A549 (cell line): ENCODE measurements at regions not wholly inside any gene's neighbourhood (a gene's known extent, or its start where the extent isn't known, plus 50 kb on each side); places are given as distances from the start of the nearest gene placed in this dataset.

ENCODE experiments used
- ATAC-seq, 2 experiments: fragments of 200-7000 bp in 1 of 2; fragments of >200 bp in 1 of 2; cut with Nextera tagmentation in 1 of 2; cut with Tn5 transposase in 1 of 2; 3 replicates each; pipeline versions ENCODE4 v1.8.0 to v1.9.1; 2018 to 2020; ENCODE audit warnings: mild to moderate bottlenecking in 1 of 2, moderate library complexity in 1 of 2
- CTCF ChIA-PET: fragments of 300-600 bp; sonication (Branson Sonifier 250); formaldehyde crosslinking; extraction: SDS; loops from one replicate; lab custom pipeline; 2021; ENCODE audit warnings: antibody characterized with exemption, inconsistent platforms; lab: Yijun Ruan, JAX
- POLR2A ChIA-PET: fragments of 350-600 bp; formaldehyde crosslinking; extraction: SDS; loops from one replicate; lab custom pipeline; 2021; ENCODE audit warnings: antibody characterized with exemption, inconsistent platforms; lab: Yijun Ruan, JAX
- DNase-seq, 2 experiments: peaks; one replicate each; pipeline versions ENCODE4 v3.0.0 to v3.0.0-alpha.2; 2011 to 2016; ENCODE audit warnings: low read depth in 1 of 2, low spot score in 1 of 2
- FAIRE-seq: peaks from 2 replicates; lab custom pipeline; 2011; peaks lifted over from hg19 to GRCh38; lab: Jason Lieb, UNC
- H3K27ac ChIP-seq, 2 experiments: fragments of >200 bp; sonication (Bioruptor Twin); formaldehyde crosslinking; 3 replicates each; pipeline ENCODE4 v1.5.1; 2016 to 2017
- H3K4me1 ChIP-seq: fragments of >200 bp; sonication (Bioruptor Twin); formaldehyde crosslinking; 3 replicates; pipeline ENCODE4 v1.6.1; 2016
- H3K4me2 ChIP-seq: fragments of >200 bp; sonication (Bioruptor Twin); formaldehyde crosslinking; 3 replicates; pipeline ENCODE4 v1.6.1; 2016
- H3K4me3 ChIP-seq: fragments of >200 bp; sonication (Bioruptor Twin); formaldehyde crosslinking; 3 replicates; pipeline ENCODE4 v1.5.1; 2016
- H3K9me3 ChIP-seq: fragments of >200 bp; sonication (Bioruptor Twin); formaldehyde crosslinking; 3 replicates; pipeline ENCODE4 v1.6.1; 2016
- BHLHE40 ChIP-seq: IDR thresholded peaks from 2 replicates; pipeline ENCODE4 v1.6.1; 2012; ENCODE audit warnings: low read depth, low read length, inconsistent platforms
- CEBPB ChIP-seq, 2 experiments: fragments of >200 bp in 1 of 2; sonication (Bioruptor Twin) in 1 of 2; formaldehyde crosslinking in 1 of 2; IDR thresholded peaks; 2 replicates each; pipeline ENCODE4 v1.6.1; 2012 to 2016
- CTCF ChIP-seq: fragments of >200 bp; sonication (Bioruptor Twin); formaldehyde crosslinking; IDR thresholded peaks from 3 replicates; pipeline ENCODE4 v1.5.1; 2016
- E2F6 ChIP-seq: IDR thresholded peaks from 2 replicates; pipeline ENCODE4 v1.6.1; 2012; ENCODE audit warnings: low read depth, borderline replicate concordance
- ELK1 ChIP-seq: fragments of 150-350 bp; IDR thresholded peaks from 2 replicates; pipeline ENCODE4 v1.6.1; 2014; ENCODE audit warnings: low read depth, mild to moderate bottlenecking, low read length
- FOXS1 ChIP-seq: fragments of 250-450 bp; sonication (Bioruptor Pico); IDR thresholded peaks from 2 replicates; pipeline ENCODE4 v1.5.0; 2020; ENCODE audit warnings: mild to moderate bottlenecking, moderate library complexity
- HES2 ChIP-seq: fragments of >200 bp; sonication (Bioruptor Twin); formaldehyde crosslinking; IDR thresholded peaks from 2 replicates; pipeline ENCODE4 v1.6.1; 2016
- HMGXB4 ChIP-seq: fragments of 250-450 bp; sonication (Bioruptor Pico); IDR thresholded peaks from 2 replicates; pipeline ENCODE4 v1.5.0; 2021; ENCODE audit warnings: mild to moderate bottlenecking, moderate library complexity, borderline replicate concordance
- HOXA7 ChIP-seq: fragments of 250-450 bp; sonication (Bioruptor Pico); IDR thresholded peaks from 2 replicates; pipeline ENCODE4 v1.5.0; 2020; ENCODE audit warnings: mild to moderate bottlenecking, moderate library complexity
- HOXB13 ChIP-seq: fragments of 250-450 bp; sonication (Bioruptor Pico); IDR thresholded peaks from 2 replicates; pipeline ENCODE4 v1.5.0; 2020; ENCODE audit warnings: low read depth, mild to moderate bottlenecking, moderate library complexity
- HOXB5 ChIP-seq: fragments of 250-450 bp; sonication (Bioruptor Pico); IDR thresholded peaks from 2 replicates; pipeline ENCODE4 v1.5.0; 2020; ENCODE audit warnings: mild to moderate bottlenecking, moderate library complexity
- JUNB ChIP-seq: fragments of >200 bp; sonication (Bioruptor Twin); formaldehyde crosslinking; IDR thresholded peaks from 2 replicates; pipeline ENCODE4 v1.6.1; 2016
- KDM1A ChIP-seq: fragments of 200-600 bp; sonication (generic); IDR thresholded peaks from 2 replicates; pipeline ENCODE4 v1.6.1; 2016; ENCODE audit warnings: low read depth, mild to moderate bottlenecking
- KDM5A ChIP-seq: fragments of 200-600 bp; sonication (generic); IDR thresholded peaks from 2 replicates; pipeline ENCODE4 v1.6.1; 2016; ENCODE audit warnings: antibody characterized with exemption, mild to moderate bottlenecking
- MAZ ChIP-seq: fragments of 150-350 bp; IDR thresholded peaks from 2 replicates; pipeline ENCODE4 v1.6.1; 2014; ENCODE audit warnings: antibody characterized with exemption, low read depth, low read length, borderline replicate concordance
- MYC ChIP-seq: IDR thresholded peaks from 2 replicates; pipeline ENCODE4 v1.6.1; 2012; ENCODE audit warnings: mild to moderate bottlenecking, inconsistent platforms, low read length, improper control_type of control experiment, borderline replicate concordance
- NFE2L2 ChIP-seq: fragments of 150-350 bp; conservative IDR thresholded peaks from 2 replicates; pipeline ENCODE4 v1.6.1; 2014; ENCODE audit warnings: low read length
- NPAS2 ChIP-seq: fragments of 250-450 bp; sonication (Bioruptor Pico); IDR thresholded peaks from 2 replicates; pipeline ENCODE4 v1.8.0; 2022; ENCODE audit warnings: mild to moderate bottlenecking, moderate library complexity, borderline replicate concordance
- PBX3 ChIP-seq: IDR thresholded peaks from 2 replicates; pipeline ENCODE4 v1.6.1; 2012
- POLR2A ChIP-seq: IDR thresholded peaks from 2 replicates; pipeline ENCODE4 v1.6.1; 2012; ENCODE audit warnings: mild to moderate bottlenecking, low read length
- RARB ChIP-seq: fragments of 250-450 bp; sonication (Bioruptor Pico); IDR thresholded peaks from 2 replicates; pipeline ENCODE4 v1.8.0; 2021; ENCODE audit warnings: mild to moderate bottlenecking, moderate library complexity
- RCOR1 ChIP-seq: fragments of 150-350 bp; IDR thresholded peaks from 2 replicates; pipeline ENCODE4 v1.6.1; 2014; ENCODE audit warnings: antibody characterized with exemption, low read length, low read depth
- RFX5 ChIP-seq: fragments of 450-650 bp; IDR thresholded peaks from 2 replicates; pipeline ENCODE4 v1.7.1; 2014; ENCODE audit warnings: antibody characterized with exemption, mild to moderate bottlenecking, moderate library complexity
- RNF2 ChIP-seq: fragments of 200-600 bp; sonication (generic); IDR thresholded peaks from 2 replicates; pipeline ENCODE4 v1.6.1; 2016; ENCODE audit warnings: low read depth, mild to moderate bottlenecking, antibody characterized with exemption, moderate library complexity, borderline replicate concordance
- SREBF2 ChIP-seq: fragments of 450-650 bp; IDR thresholded peaks from 2 replicates; pipeline ENCODE4 v1.6.1; 2014; ENCODE audit warnings: mild to moderate bottlenecking, moderate library complexity
- TP53 ChIP-seq: fragments of 250-450 bp; sonication (Bioruptor Pico); IDR thresholded peaks from 2 replicates; pipeline ENCODE4 v1.5.0; 2021; ENCODE audit warnings: mild to moderate bottlenecking, moderate library complexity
- ZSCAN20 ChIP-seq: fragments of 250-450 bp; sonication (Bioruptor Pico); IDR thresholded peaks from 2 replicates; pipeline ENCODE4 v1.8.0; 2022; ENCODE audit warnings: mild to moderate bottlenecking, moderate library complexity
- WGBS: methylation state at CpG from one replicate; pipeline ENCODE4 v1.1.6; 2017; ENCODE audit errors: missing lambda C conversion rate; 5-methylcytosine and 5-hydroxymethylcytosine counted together

- ChIA-PET CTCF (no interaction called here), POLR2A (no interaction called here)
- FAIRE-seq (no peak), DNase-seq (no peak), ATAC-seq (no peak)
- TF ChIP-seq KDM1A (no peak), MAZ (no peak), HOXB5 (CRISPR knock-in tag) (no peak), RFX5 (no peak), HOXB13 (CRISPR knock-in tag) (no peak), ZSCAN20 (no peak), SREBF2 (no peak), PBX3 (no peak), CTCF (no peak), ELK1 (no peak), NFE2L2 (no peak), POLR2A (no peak), RNF2 (no peak), MYC (no peak), CEBPB (IDR thresholded peaks at IDR 0.05) (no peak), TP53 (CRISPR knock-in tag) (no peak), JUNB (no peak), RCOR1 (no peak), HES2 (no peak), KDM5A (no peak)
- no peak overlapping the region for H3K4me3 ChIP-seq
- no peaks in the 10 kb centered on the region for H3K9me3 ChIP-seq
- no peak overlapping the region for H3K4me2 ChIP-seq
- no peak overlapping the region for H3K27ac ChIP-seq
- H3K4me1 ChIP-seq: no peaks in the 10 kb centered on the region
These were observed 619.2 kb upstream of the SGCG start for GRCh38 chr13:22561581-22561980.

GRCh38 chr13:22562116-22562515 lies 618.7 kb upstream of the SGCG start:
- no peak for ATAC-seq
- DNase-seq: no peak
- ChIA-PET POLR2A (no interaction called here), CTCF (no interaction called here)
- no peak overlapping the region for H3K27ac ChIP-seq
- H3K4me1 ChIP-seq: no peaks in the 10 kb centered on the region
- H3K4me2 ChIP-seq: no peak overlapping the region
- no peaks in the 10 kb centered on the region for H3K9me3 ChIP-seq
- H3K4me3 ChIP-seq: no peak overlapping the region
- WGBS: 5% methylated on average over 1 of the region's 1 CpG
- no peak for FAIRE-seq
- TF ChIP-seq MAZ (no peak), BHLHE40 (no peak), HOXA7 (CRISPR knock-in tag) (no peak), RARB (CRISPR knock-in tag) (no peak), E2F6 (no peak), FOXS1 (no peak), CTCF (no peak), NPAS2 (CRISPR knock-in tag) (no peak), HMGXB4 (CRISPR knock-in tag) (no peak), PBX3 (no peak)
